Spleen (tissue), 11 donors: ENCODE measurements at regions not wholly inside any gene's neighbourhood (a gene's known extent, or its start where the extent isn't known, plus 50 kb on each side); places are given as distances from the start of the nearest gene placed in this dataset.

Experiments used
- DNase-seq: peaks from one replicate; pipeline ENCODE4 v3.0.0-alpha.2; 2020
- H3K27ac ChIP-seq, 8 donors: fragments of 200-600 bp; sonication (generic) in 7 of 8; 1 replicate in 4 of 8; 2 replicates in 4 of 8; pipeline versions ENCODE4 v1.5.0 to v1.8.0; 2016 to 2021; ENCODE audit warnings: inconsistent platforms in 4 of 8, mild to moderate bottlenecking in 4 of 8, moderate library complexity in 1 of 8
- H3K27me3 ChIP-seq, 7 donors: fragments of 200-600 bp; sonication (generic) in 6 of 7; replicated peaks in 1 of 7; 1 replicate in 4 of 7; 2 replicates in 3 of 7; pipeline versions ENCODE4 v1.5.0 to v1.8.0; 2016 to 2021; ENCODE audit warnings: inconsistent platforms in 3 of 7, mild to moderate bottlenecking in 1 of 7
- H3K36me3 ChIP-seq, 6 donors: fragments of 200-600 bp; sonication (generic) in 5 of 6; 1 replicate in 4 of 6; 2 replicates in 2 of 6; pipeline versions ENCODE4 v1.5.0 to v1.8.0; 2016 to 2021; ENCODE audit warnings: inconsistent platforms in 2 of 6
- H3K4me1 ChIP-seq, 6 donors: fragments of 200-600 bp; sonication (generic) in 5 of 6; 1 replicate in 3 of 6; 2 replicates in 3 of 6; pipeline versions ENCODE4 v1.5.0 to v1.8.0; 2016 to 2021; ENCODE audit warnings: inconsistent platforms in 3 of 6
- H3K4me3 ChIP-seq, 8 donors: fragments of 200-600 bp; sonication (generic) in 7 of 8; 1 replicate in 4 of 8; 2 replicates in 4 of 8; pipeline versions ENCODE4 v1.5.0 to v1.8.0; 2016 to 2021; ENCODE audit warnings: inconsistent platforms in 4 of 8, mild to moderate bottlenecking in 4 of 8, moderate library complexity in 2 of 8
- H3K9me3 ChIP-seq, 8 donors: fragments of 200-600 bp; sonication (generic) in 7 of 8; 1 replicate in 4 of 8; 2 replicates in 4 of 8; pipeline versions ENCODE4 v1.5.0 to v1.8.0; 2016 to 2021; ENCODE audit warnings: inconsistent platforms in 4 of 8
- CTCF ChIP-seq, 11 experiments: fragments of 200-600 bp in 7 of 11; fragments of 450-650 bp in 4 of 11; sonication (generic) in 4 of 11; IDR thresholded peaks in 8 of 11; conservative IDR thresholded peaks in 3 of 11; 1 replicate in 7 of 11; 2 replicates in 4 of 11; pipeline versions ENCODE4 v1.4.0 to v1.8.0; 2016 to 2021; ENCODE audit warnings: antibody characterized with exemption in 11 of 11, inconsistent platforms in 4 of 11, mild to moderate bottlenecking in 1 of 11
- POLR2A ChIP-seq, 3 donors: fragments of 450-650 bp; IDR thresholded peaks; one replicate each; pipeline ENCODE4 v1.5.1; 2017; ENCODE audit warnings: antibody characterized with exemption in 3 of 3, mild to moderate bottlenecking in 1 of 3
- POLR2AphosphoS5 ChIP-seq, 3 donors: sonication (generic); formaldehyde crosslinking; IDR thresholded peaks; one replicate each; pipeline ENCODE4 v1.5.1; 2017; ENCODE audit warnings: antibody characterized with exemption in 3 of 3
- WGBS, 5 donors: extraction: QIAGEN DNeasy Blood & Tissue Kit in 3 of 5; methylation state at CpG; one replicate each; pipeline versions ENCODE4 v1.1.5 to v1.1.7; 2013 to 2018; 5-methylcytosine and 5-hydroxymethylcytosine counted together
- intact Hi-C: fragments of 100-400 bp; cut with DNase I; formaldehyde crosslinking; loops from one replicate; pipeline ENCODE4 v1.15.0; 2023; ENCODE audit warnings: low total_unique reads
- donor health status: healthy with polysubstance abuse.
- donor health status: DM: no; HTN: no; CAD: no; lungs with moderate emphysema.
- donor health status: DM: no; HTN: no; CAD: no.
- donor health status: Bipolar disorder and iron deficiency.
- donor health status: healthy.
- donor health status: DM: no; HTN: no; CAD: no.
- donor health status: DM: yes; HTN: yes; CAD: no.

- no peak for TF ChIP-seq POLR2A (IDR thresholded peaks at IDR 0.05)
- TF ChIP-seq CTCF (IDR thresholded peaks at IDR 0.05 in 8 of 11, conservative IDR thresholded peaks at IDR 0.05 in 3 of 11), result no peak
- TF ChIP-seq POLR2AphosphoS5 (IDR thresholded peaks at IDR 0.05), result no peak
- no peaks in the 10 kb centered on the region for H3K9me3 ChIP-seq
- no peak for DNase-seq
- no peak overlapping the region for H3K4me3 ChIP-seq
- intact Hi-C loops, result no loop called here
- H3K27ac ChIP-seq, result no peak overlapping the region
- no peaks in the 10 kb centered on the region for H3K4me1 ChIP-seq
- 79 to 96% (median 89%) methylated on average over 2 of the region's 2 CpGs for WGBS, 5 donors
- no peaks in the 10 kb centered on the region for H3K27me3 ChIP-seq
- no peaks in the 10 kb centered on the region for H3K36me3 ChIP-seq
Observed at GRCh38 chr2:42897358-42897757, 105.0 kb upstream of the HAAO start.

GRCh38 chr2:42895791-42896135, 103.4 kb upstream of the HAAO start:
- Histone ChIP-seq H3K27me3 (no peaks in the 10 kb centered on the region), H3K4me3 (no peak overlapping the region), H3K9me3 (no peaks in the 10 kb centered on the region), H3K36me3 (no peaks in the 10 kb centered on the region), H3K27ac (no peak overlapping the region), H3K4me1 (no peaks in the 10 kb centered on the region)
- TF ChIP-seq POLR2AphosphoS5 (IDR thresholded peaks at IDR 0.05) (no peak), CTCF (IDR thresholded peaks at IDR 0.05 in 8 of 11, conservative IDR thresholded peaks at IDR 0.05 in 3 of 11) (no peak), POLR2A (IDR thresholded peaks at IDR 0.05) (no peak)
- DNase-seq, result no peak
- intact Hi-C loops, result no loop called here
- 61 to 96% (median 85%) methylated on average over 3 to 5 of the region's 5 CpGs for WGBS, 5 donors

- WGBS, 5 donors, result 80 to 97% (median 89%) methylated on average over 5 to 6 of the region's 6 CpGs
- H3K4me3 ChIP-seq, result no peak overlapping the region
- H3K27ac ChIP-seq, result no peak overlapping the region
- intact Hi-C loops, result no loop called here
- no peaks in the 10 kb centered on the region for H3K36me3 ChIP-seq
- no peaks in the 10 kb centered on the region for H3K27me3 ChIP-seq
- no peaks in the 10 kb centered on the region for H3K4me1 ChIP-seq
- peaks cover 0 to under 1% (median 0%) of the 10 kb centered on the region in 8 donors for H3K9me3 ChIP-seq
- TF ChIP-seq POLR2A (IDR thresholded peaks at IDR 0.05) (no peak), CTCF (IDR thresholded peaks at IDR 0.05 in 8 of 11, conservative IDR thresholded peaks at IDR 0.05 in 3 of 11) (no peak), POLR2AphosphoS5 (IDR thresholded peaks at IDR 0.05) (no peak)
- DNase-seq, result no peak
Observed at GRCh38 chr2:42895134-42895790, 102.9 kb upstream of the HAAO start.

GRCh38 chr2:42893047-42893758, 100.8 kb upstream of the HAAO start:
- peaks cover 0 to 21% (median 9%) of the 10 kb centered on the region in 8 donors for H3K9me3 ChIP-seq
- intact Hi-C loops, result no loop called here
- no peak overlapping the region for H3K4me3 ChIP-seq
- TF ChIP-seq POLR2AphosphoS5 (IDR thresholded peaks at IDR 0.05), result no peak
- no peak for TF ChIP-seq POLR2A (IDR thresholded peaks at IDR 0.05)
- TF ChIP-seq CTCF (IDR thresholded peaks at IDR 0.05 in 8 of 11, conservative IDR thresholded peaks at IDR 0.05 in 3 of 11), result no peak
- WGBS, 5 donors, result 84 to 93% (median 85%) methylated on average over 5 of the region's 5 CpGs
- no peaks in the 10 kb centered on the region for H3K4me1 ChIP-seq
- no peak for DNase-seq
- no peak overlapping the region for H3K27ac ChIP-seq
- no peaks in the 10 kb centered on the region for H3K27me3 ChIP-seq
- H3K36me3 ChIP-seq, result no peaks in the 10 kb centered on the region
